ENCODE measurements at regions not wholly inside any gene's neighbourhood (a gene's known extent, or its start where the extent isn't known, plus 50 kb on each side); places are given as distances from the start of the nearest gene placed in this dataset.

DNA sequence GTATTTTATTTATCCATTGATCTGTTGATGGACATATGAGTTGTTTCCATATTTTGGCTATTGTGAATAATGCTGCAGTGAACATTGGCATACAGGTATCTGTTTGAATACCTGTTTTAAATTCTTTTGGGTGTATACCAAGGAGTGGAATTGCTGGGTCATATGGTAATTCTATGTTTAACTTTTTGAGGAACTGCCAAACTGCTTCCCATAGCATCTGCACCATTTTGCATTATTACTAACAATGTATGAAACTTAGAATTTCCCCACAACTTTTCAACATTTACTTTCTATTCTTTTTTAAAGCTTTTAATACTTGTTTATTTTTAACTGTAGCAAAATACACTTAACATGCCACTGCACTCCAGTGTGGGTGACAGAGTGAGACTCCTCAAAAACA, 57.0 kb upstream of the MSN start:
- no peak for TF ChIP-seq RARB (CRISPR knock-in tag; IDR thresholded peaks at IDR 0.05)
- TF ChIP-seq ZFP3 (CRISPR knock-in tag; IDR thresholded peaks at IDR 0.05): no peak
- TF ChIP-seq OSR1 (CRISPR knock-in tag; IDR thresholded peaks at IDR 0.05): no peak
- no peak for TF ChIP-seq ESRRG (CRISPR knock-in tag; IDR thresholded peaks at IDR 0.05)
- TF ChIP-seq, protein P1, sequence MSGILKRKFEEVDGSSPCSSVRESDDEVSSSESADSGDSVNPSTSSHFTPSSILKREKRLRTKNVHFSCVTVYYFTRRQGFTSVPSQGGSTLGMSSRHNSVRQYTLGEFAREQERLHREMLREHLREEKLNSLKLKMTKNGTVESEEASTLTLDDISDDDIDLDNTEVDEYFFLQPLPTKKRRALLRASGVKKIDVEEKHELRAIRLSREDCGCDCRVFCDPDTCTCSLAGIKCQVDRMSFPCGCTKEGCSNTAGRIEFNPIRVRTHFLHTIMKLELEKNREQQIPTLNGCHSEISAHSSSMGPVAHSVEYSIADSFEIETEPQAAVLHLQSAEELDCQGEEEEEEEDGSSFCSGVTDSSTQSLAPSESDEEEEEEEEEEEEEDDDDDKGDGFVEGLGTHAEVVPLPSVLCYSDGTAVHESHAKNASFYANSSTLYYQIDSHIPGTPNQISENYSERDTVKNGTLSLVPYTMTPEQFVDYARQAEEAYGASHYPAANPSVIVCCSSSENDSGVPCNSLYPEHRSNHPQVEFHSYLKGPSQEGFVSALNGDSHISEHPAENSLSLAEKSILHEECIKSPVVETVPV (CRISPR knock-in tag; IDR thresholded peaks at IDR 0.05): no peak
- TF ChIP-seq ZFP30 (CRISPR knock-in tag; IDR thresholded peaks at IDR 0.05): no peak
- TF ChIP-seq CREB5 (CRISPR knock-in tag; IDR thresholded peaks at IDR 0.05; ENCODE audit: low read depth): no peak
- no peak for TF ChIP-seq PATZ1 (CRISPR knock-in tag; IDR thresholded peaks at IDR 0.05; ENCODE audit: borderline replicate concordance)
- TF ChIP-seq SNAI2 (CRISPR knock-in tag; IDR thresholded peaks at IDR 0.05): no peak
- no peak for TF ChIP-seq POU6F1 (CRISPR knock-in tag; IDR thresholded peaks at IDR 0.05; ENCODE audit: borderline replicate concordance, low read depth)
- TF ChIP-seq ZNF8 (CRISPR knock-in tag; IDR thresholded peaks at IDR 0.05): no peak
